ENCODE measurements at regions not wholly inside any gene's neighbourhood (a gene's known extent, or its start where the extent isn't known, plus 50 kb on each side); places are given as distances from the start of the nearest gene placed in this dataset.

GRCh38 chr20:58100731-58101356, 127.6 kb downstream of the ANKRD60 start:
- Histone ChIP-seq H3K27me3 (ENCODE audit: insufficient read depth, poor library complexity, severe bottlenecking) (no peaks in the 10 kb centered on the region), H3K27ac (replicated peaks) (no peak overlapping the region), H3K4me3 (replicated peaks; ENCODE audit: insufficient read depth, low read length) (no peak overlapping the region)
- no peak for DNase-seq (ENCODE audit: low read depth in 1 of 2, low spot score in 1 of 2)
- no peak for TF ChIP-seq SPI1 (IDR thresholded peaks at IDR 0.05; ENCODE audit: borderline replicate concordance, low read depth)
- TF ChIP-seq POLR2AphosphoS5 (IDR thresholded peaks at IDR 0.05; ENCODE audit: low read depth), result no peak
- TF ChIP-seq, protein P1, sequence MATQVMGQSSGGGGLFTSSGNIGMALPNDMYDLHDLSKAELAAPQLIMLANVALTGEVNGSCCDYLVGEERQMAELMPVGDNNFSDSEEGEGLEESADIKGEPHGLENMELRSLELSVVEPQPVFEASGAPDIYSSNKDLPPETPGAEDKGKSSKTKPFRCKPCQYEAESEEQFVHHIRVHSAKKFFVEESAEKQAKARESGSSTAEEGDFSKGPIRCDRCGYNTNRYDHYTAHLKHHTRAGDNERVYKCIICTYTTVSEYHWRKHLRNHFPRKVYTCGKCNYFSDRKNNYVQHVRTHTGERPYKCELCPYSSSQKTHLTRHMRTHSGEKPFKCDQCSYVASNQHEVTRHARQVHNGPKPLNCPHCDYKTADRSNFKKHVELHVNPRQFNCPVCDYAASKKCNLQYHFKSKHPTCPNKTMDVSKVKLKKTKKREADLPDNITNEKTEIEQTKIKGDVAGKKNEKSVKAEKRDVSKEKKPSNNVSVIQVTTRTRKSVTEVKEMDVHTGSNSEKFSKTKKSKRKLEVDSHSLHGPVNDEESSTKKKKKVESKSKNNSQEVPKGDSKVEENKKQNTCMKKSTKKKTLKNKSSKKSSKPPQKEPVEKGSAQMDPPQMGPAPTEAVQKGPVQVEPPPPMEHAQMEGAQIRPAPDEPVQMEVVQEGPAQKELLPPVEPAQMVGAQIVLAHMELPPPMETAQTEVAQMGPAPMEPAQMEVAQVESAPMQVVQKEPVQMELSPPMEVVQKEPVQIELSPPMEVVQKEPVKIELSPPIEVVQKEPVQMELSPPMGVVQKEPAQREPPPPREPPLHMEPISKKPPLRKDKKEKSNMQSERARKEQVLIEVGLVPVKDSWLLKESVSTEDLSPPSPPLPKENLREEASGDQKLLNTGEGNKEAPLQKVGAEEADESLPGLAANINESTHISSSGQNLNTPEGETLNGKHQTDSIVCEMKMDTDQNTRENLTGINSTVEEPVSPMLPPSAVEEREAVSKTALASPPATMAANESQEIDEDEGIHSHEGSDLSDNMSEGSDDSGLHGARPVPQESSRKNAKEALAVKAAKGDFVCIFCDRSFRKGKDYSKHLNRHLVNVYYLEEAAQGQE (IDR thresholded peaks at IDR 0.05; ENCODE audit: insufficient replicate concordance, low read depth), result no peak
- TF ChIP-seq CTCF (IDR thresholded peaks at IDR 0.05; ENCODE audit: insufficient read depth, low read length), result no peak
- no peak for TF ChIP-seq GABPA (IDR thresholded peaks at IDR 0.05; ENCODE audit: low read depth)

GRCh38 chr20:58099956-58100730, 128.3 kb downstream of the ANKRD60 start:
- Histone ChIP-seq H3K4me3 (replicated peaks; ENCODE audit: insufficient read depth, low read length) (no peak overlapping the region), H3K27ac (replicated peaks) (no peak overlapping the region), H3K27me3 (ENCODE audit: insufficient read depth, poor library complexity, severe bottlenecking) (no peaks in the 10 kb centered on the region)
- TF ChIP-seq, protein P1 (IDR thresholded peaks at IDR 0.05; ENCODE audit: insufficient replicate concordance, low read depth), result no peak
- no peak for TF ChIP-seq GABPA (IDR thresholded peaks at IDR 0.05; ENCODE audit: low read depth)
- no peak for DNase-seq (ENCODE audit: low read depth in 1 of 2, low spot score in 1 of 2)

GRCh38 chr20:58099291-58099935, 129.0 kb downstream of the ANKRD60 start:
- TF ChIP-seq SPI1 (IDR thresholded peaks at IDR 0.05; ENCODE audit: borderline replicate concordance, low read depth) (no peak), POLR2AphosphoS5 (IDR thresholded peaks at IDR 0.05; ENCODE audit: low read depth) (no peak), CTCF (IDR thresholded peaks at IDR 0.05; ENCODE audit: insufficient read depth, low read length) (no peak)
- TF ChIP-seq, protein P1 (IDR thresholded peaks at IDR 0.05; ENCODE audit: insufficient replicate concordance, low read depth), result no peak
- Histone ChIP-seq H3K27ac (replicated peaks) (no peak overlapping the region), H3K4me3 (replicated peaks; ENCODE audit: insufficient read depth, low read length) (no peak overlapping the region), H3K27me3 (ENCODE audit: insufficient read depth, poor library complexity, severe bottlenecking) (no peaks in the 10 kb centered on the region)
- no peak for DNase-seq (ENCODE audit: low read depth in 1 of 2, low spot score in 1 of 2)
